IPS DF 19.7 (cell line): ENCODE measurements at regions not wholly inside any gene's neighbourhood (a gene's known extent, or its start where the extent isn't known, plus 50 kb on each side); places are given as distances from the start of the nearest gene placed in this dataset.

Experiments used
- DNase-seq: peaks from one replicate; pipeline ENCODE4 v3.0.0-alpha.2; 2013; ENCODE audit warnings: low read depth, low spot score

- no peak for DNase-seq
Observed at GRCh38 chr1:22315315-22316078, 136.2 kb upstream of the ZBTB40 start.

GRCh38 chr1:22317231-22317919 lies 134.3 kb upstream of the ZBTB40 start:
- DNase-seq: peak; percentile 33

GRCh38 chr1:22317920-22318243 lies 133.8 kb upstream of the ZBTB40 start:
- no peak for DNase-seq

GRCh38 chr1:22318279-22318981 lies 133.2 kb upstream of the ZBTB40 start:
- peak; percentile 35 for DNase-seq

- no peak for DNase-seq
Observed at GRCh38 chr1:22319608-22320007, 132.0 kb upstream of the ZBTB40 start.

GRCh38 chr1:22320587-22321344 lies 130.9 kb upstream of the ZBTB40 start:
- no peak for DNase-seq

GRCh38 chr1:22321917-22322316 lies 129.7 kb upstream of the ZBTB40 start:
- DNase-seq: no peak

- DNase-seq: no peak
Observed at GRCh38 chr1:22323141-22323845, 128.4 kb upstream of the ZBTB40 start.

GRCh38 chr1:22323846-22324504 lies 127.7 kb upstream of the ZBTB40 start:
- DNase-seq: no peak

GRCh38 chr1:22325531-22326371 lies 125.9 kb upstream of the ZBTB40 start:
- no peak for DNase-seq

GRCh38 chr1:22326372-22326915 lies 125.2 kb upstream of the ZBTB40 start:
- DNase-seq: no peak

GRCh38 chr1:22326931-22327330 lies 124.7 kb upstream of the ZBTB40 start:
- DNase-seq: no peak

- no peak for DNase-seq
Observed at GRCh38 chr1:22327411-22327810, 124.2 kb upstream of the ZBTB40 start.

- no peak for DNase-seq
Observed at GRCh38 chr1:22328331-22329147, 123.1 kb upstream of the ZBTB40 start.

GRCh38 chr1:22329148-22329515 lies 122.5 kb upstream of the ZBTB40 start:
- DNase-seq: no peak

GRCh38 chr1:22330092-22330759 lies 121.4 kb upstream of the ZBTB40 start:
- DNase-seq: no peak

- DNase-seq: no peak
Observed at GRCh38 chr1:22330760-22331119, 120.9 kb upstream of the ZBTB40 start.
